ENCODE measurements at regions not wholly inside any gene's neighbourhood (a gene's known extent, or its start where the extent isn't known, plus 50 kb on each side); places are given as distances from the start of the nearest gene placed in this dataset.

DNA sequence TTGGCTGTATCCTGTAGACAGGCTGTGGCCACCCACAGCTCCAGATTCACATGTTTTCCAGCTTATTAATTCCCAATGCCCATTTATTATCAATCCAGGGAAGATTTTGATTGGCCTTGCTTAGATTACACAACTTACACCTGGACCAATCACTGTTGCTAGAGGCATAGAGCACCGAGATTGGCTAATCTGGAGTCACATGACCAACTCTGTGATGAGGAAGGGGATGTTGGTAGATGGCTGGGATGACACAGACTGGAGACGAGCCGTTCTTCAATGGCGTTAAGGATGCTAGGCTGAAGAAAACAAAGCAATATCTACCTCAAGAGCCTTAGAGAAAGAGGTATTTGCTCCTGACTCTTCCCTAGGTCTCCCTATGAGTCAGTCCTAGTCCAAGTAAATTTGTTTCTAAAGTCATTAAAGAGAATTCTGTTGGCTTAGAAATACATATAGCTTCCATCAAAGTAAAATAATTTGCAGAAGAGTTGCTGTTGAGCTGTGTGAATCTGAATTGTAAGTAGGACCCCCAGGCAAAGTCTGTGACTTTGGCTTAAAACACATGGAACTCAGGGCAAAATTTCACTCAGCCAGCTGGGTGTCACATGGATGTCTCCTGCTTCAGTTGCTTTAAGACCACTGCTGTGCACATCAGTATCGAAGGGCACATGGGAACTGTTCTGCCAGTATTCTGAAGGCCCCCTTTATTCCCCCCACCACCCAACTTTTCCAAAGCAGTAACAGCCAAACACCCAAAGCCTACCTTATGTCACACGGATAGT, 326.4 kb upstream of the KLF4 start:
- no peak for FAIRE-seq
- POLR2A ChIA-PET, result no interaction called here
- BruUV-seq (replicated peaks), result no TSS peak

More for the DNA sequence above, 326.4 kb upstream of the KLF4 start:
- Histone ChIP-seq H3K9me3 (replicated peaks; ENCODE audit: control insufficient read depth, insufficient read depth, low read length) (no peaks in the 10 kb centered on the region), H2AFZ (ENCODE audit: low read depth, low read length) (no peak overlapping the region), H3K4me1 (ENCODE audit: control insufficient read depth, extremely low read depth, insufficient read depth, low read length) (no peaks in the 10 kb centered on the region), H3K79me2 (ENCODE audit: control insufficient read depth, insufficient read depth, low read length) (no peaks in the 10 kb centered on the region), H3K36me3 (ENCODE audit: control insufficient read depth in 2 of 2, extremely low read depth in 1 of 2, insufficient read depth in 2 of 2, low read length in 2 of 2) (no peaks in the 10 kb centered on the region), H3K4me3 (replicated peaks in 1 of 3; ENCODE audit: insufficient read depth in 1 of 3, low read depth in 1 of 3, low read length in 3 of 3) (no peak overlapping the region), H4K20me1 (replicated peaks; ENCODE audit: control insufficient read depth, extremely low read depth, insufficient read depth, low read length) (no peaks in the 10 kb centered on the region), H3K27ac (ENCODE audit: insufficient read depth, low read depth, low read length) (no peak overlapping the region), H3K27me3 (ENCODE audit: control insufficient read depth in 2 of 2, insufficient read depth in 2 of 2, low read length in 2 of 2) (no peaks in the 10 kb centered on the region), H3K4me2 (ENCODE audit: insufficient read depth, low read length) (no peak overlapping the region), H3K9me1 (replicated peaks; ENCODE audit: control insufficient read depth, extremely low read depth, insufficient read depth, low read length) (no peaks in the 10 kb centered on the region), H3K9ac (replicated peaks; ENCODE audit: extremely low read depth, insufficient read depth, low read length) (no peak overlapping the region)
- TF ChIP-seq MYC (IDR thresholded peaks at IDR 0.05; ENCODE audit: low read depth, low read length), result no peak
- no peak for TF ChIP-seq GATA2 (IDR thresholded peaks at IDR 0.05; ENCODE audit: insufficient read depth, insufficient read length, low read depth, low read length)
- TF ChIP-seq POLR2A (IDR thresholded peaks at IDR 0.05; ENCODE audit: low read depth, low read length), result no peak
- TF ChIP-seq JUN (IDR thresholded peaks at IDR 0.05; ENCODE audit: borderline replicate concordance, insufficient read depth, insufficient read length, low read depth), result no peak
- TF ChIP-seq, protein P1, sequence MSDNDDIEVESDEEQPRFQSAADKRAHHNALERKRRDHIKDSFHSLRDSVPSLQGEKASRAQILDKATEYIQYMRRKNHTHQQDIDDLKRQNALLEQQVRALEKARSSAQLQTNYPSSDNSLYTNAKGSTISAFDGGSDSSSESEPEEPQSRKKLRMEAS (IDR thresholded peaks at IDR 0.05; ENCODE audit: insufficient read depth, insufficient read length), result no peak
- TF ChIP-seq, protein P2, sequence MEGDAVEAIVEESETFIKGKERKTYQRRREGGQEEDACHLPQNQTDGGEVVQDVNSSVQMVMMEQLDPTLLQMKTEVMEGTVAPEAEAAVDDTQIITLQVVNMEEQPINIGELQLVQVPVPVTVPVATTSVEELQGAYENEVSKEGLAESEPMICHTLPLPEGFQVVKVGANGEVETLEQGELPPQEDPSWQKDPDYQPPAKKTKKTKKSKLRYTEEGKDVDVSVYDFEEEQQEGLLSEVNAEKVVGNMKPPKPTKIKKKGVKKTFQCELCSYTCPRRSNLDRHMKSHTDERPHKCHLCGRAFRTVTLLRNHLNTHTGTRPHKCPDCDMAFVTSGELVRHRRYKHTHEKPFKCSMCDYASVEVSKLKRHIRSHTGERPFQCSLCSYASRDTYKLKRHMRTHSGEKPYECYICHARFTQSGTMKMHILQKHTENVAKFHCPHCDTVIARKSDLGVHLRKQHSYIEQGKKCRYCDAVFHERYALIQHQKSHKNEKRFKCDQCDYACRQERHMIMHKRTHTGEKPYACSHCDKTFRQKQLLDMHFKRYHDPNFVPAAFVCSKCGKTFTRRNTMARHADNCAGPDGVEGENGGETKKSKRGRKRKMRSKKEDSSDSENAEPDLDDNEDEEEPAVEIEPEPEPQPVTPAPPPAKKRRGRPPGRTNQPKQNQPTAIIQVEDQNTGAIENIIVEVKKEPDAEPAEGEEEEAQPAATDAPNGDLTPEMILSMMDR (IDR thresholded peaks at IDR 0.05; ENCODE audit: extremely low read depth in 1 of 2, insufficient read depth in 1 of 2, low read depth in 1 of 2, low read length in 2 of 2), result no peak
- TF ChIP-seq POLR2AphosphoS5 (IDR thresholded peaks at IDR 0.05; ENCODE audit: insufficient read depth, low read depth, low read length), result no peak
- no peak for TF ChIP-seq FOS (IDR thresholded peaks at IDR 0.05; ENCODE audit: borderline replicate concordance, insufficient read depth, low read length)
- TF ChIP-seq EZH2 (IDR thresholded peaks at IDR 0.05; ENCODE audit: borderline replicate concordance, low read depth, low read length, severe bottlenecking), result no peak
- DNase-seq (ENCODE audit: low read depth, low spot score), result no peak
- CTCF ChIA-PET, result interaction anchor here (1.1 to 1.6 kb wide), 2 partner anchors 10 to 51 kb away, joined by 3 to 4 read pairs; no protein-coding TSS in a partner anchor
- dilution Hi-C loops (cut with MboI; ENCODE audit: extremely low pct_ligation_motif_present, low sequenced_read_pairs), result no loop called here
- intact Hi-C loops (cut with micrococcal nuclease), result no loop called here

Measured in endothelial cell of umbilical vein (primary cell).